WERI-Rb-1 (cell line): ENCODE measurements at regions not wholly inside any gene's neighbourhood (a gene's known extent, or its start where the extent isn't known, plus 50 kb on each side); places are given as distances from the start of the nearest gene placed in this dataset.

ENCODE experiments used
- DNase-seq: peaks from one replicate; pipeline ENCODE4 v3.0.0-alpha.2; 2020
- H3K27ac ChIP-seq: fragments of 250-450 bp; sonication (Bioruptor Pico); 2 replicates; pipeline ENCODE4 v1.5.1; 2020; ENCODE audit warnings: mild to moderate bottlenecking, moderate library complexity
- H3K27me3 ChIP-seq: fragments of 250-450 bp; sonication (Bioruptor Pico); 2 replicates; pipeline ENCODE4 v1.5.1; 2021; ENCODE audit warnings: mild to moderate bottlenecking, low read depth, moderate library complexity; ENCODE audit not compliant: insufficient read depth, severe bottlenecking
- H3K36me3 ChIP-seq: fragments of 250-450 bp; sonication (Bioruptor Pico); 2 replicates; pipeline ENCODE4 v1.5.1; 2020; ENCODE audit warnings: mild to moderate bottlenecking, moderate library complexity
- H3K4me3 ChIP-seq: 2 replicates; pipeline ENCODE4 v1.5.1; 2011; ENCODE audit warnings: low read depth, mild to moderate bottlenecking, control low read depth, low read length
- H3K9me3 ChIP-seq: fragments of 250-450 bp; sonication (Bioruptor Pico); 2 replicates; pipeline ENCODE4 v1.5.1; 2021; ENCODE audit warnings: mild to moderate bottlenecking, moderate library complexity; ENCODE audit not compliant: severe bottlenecking
- TF ChIP-seq, protein P1 (sequence below): IDR thresholded peaks from 2 replicates; pipeline ENCODE4 v1.5.1; 2011; ENCODE audit warnings: low read depth, mild to moderate bottlenecking, control low read depth, inconsistent platforms, low read length

DNA sequence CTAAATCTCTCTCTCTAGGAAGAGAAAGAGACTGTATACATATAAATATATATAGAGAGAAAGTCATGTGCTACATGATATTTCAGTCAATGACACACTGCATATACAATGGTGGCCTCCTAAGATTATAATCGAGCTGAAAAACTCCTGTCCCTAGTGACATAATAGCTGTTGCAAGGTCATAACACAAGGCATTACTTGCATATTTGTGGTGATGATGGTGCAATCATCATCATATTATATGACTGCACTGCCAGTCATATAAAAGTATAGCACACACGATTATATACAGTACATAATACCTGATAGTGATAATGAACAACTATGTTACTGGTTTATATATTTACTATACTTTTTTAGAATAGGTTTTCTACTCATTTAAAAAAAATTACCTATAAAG is 316.7 kb downstream of the FGFR2 start:
- Histone ChIP-seq H3K36me3 (no peaks in the 10 kb centered on the region), H3K27me3 (no peaks in the 10 kb centered on the region), H3K27ac (no peak overlapping the region), H3K4me3 (no peak overlapping the region), H3K9me3 (peaks cover 3% of the 10 kb centered on the region)
- DNase-seq: no peak
- TF ChIP-seq, protein P1, sequence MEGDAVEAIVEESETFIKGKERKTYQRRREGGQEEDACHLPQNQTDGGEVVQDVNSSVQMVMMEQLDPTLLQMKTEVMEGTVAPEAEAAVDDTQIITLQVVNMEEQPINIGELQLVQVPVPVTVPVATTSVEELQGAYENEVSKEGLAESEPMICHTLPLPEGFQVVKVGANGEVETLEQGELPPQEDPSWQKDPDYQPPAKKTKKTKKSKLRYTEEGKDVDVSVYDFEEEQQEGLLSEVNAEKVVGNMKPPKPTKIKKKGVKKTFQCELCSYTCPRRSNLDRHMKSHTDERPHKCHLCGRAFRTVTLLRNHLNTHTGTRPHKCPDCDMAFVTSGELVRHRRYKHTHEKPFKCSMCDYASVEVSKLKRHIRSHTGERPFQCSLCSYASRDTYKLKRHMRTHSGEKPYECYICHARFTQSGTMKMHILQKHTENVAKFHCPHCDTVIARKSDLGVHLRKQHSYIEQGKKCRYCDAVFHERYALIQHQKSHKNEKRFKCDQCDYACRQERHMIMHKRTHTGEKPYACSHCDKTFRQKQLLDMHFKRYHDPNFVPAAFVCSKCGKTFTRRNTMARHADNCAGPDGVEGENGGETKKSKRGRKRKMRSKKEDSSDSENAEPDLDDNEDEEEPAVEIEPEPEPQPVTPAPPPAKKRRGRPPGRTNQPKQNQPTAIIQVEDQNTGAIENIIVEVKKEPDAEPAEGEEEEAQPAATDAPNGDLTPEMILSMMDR: no peak

- peaks cover 3% of the 10 kb centered on the region for H3K9me3 ChIP-seq
- no peak overlapping the region for H3K27ac ChIP-seq
- TF ChIP-seq, protein P1: no peak
- no peaks in the 10 kb centered on the region for H3K36me3 ChIP-seq
- H3K27me3 ChIP-seq: no peaks in the 10 kb centered on the region
- no peak overlapping the region for H3K4me3 ChIP-seq
- DNase-seq: no peak
Observed at GRCh38 chr10:121282264-121282663, 316.0 kb downstream of the FGFR2 start.

DNA sequence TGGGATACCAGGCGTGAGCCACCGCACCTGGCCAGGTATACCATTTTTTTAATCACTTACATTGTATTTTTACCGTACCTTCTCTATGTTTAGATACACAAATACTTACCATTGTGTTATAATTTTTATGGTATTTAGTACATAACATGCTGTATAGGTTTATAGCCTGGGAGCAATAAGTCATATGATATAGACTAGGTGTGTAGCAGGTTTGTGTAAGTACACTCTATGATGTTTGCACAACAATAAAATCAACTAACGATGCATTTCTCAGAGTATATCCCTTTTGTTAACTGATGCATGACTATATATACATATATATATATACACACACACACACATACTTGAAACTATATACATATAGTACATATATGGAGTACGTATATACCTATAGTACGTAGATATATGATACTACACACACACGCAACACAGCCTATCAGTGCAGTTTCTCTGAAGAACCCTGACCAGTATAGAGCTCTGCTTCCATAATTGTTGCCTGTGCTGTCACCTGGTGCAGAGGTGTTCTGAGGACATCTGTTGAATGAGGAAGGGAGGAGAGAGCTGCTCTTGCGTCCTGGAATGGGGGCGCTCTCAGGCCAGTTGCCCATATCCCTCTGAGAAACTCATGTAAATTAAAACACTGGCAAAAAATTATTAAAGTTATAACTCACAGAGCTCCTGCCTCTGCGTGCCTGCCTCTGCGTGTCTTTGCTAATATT is 315.3 kb downstream of the FGFR2 start:
- H3K27me3 ChIP-seq: no peaks in the 10 kb centered on the region
- TF ChIP-seq, protein P1: no peak
- H3K36me3 ChIP-seq: no peaks in the 10 kb centered on the region
- H3K9me3 ChIP-seq: peaks cover 3% of the 10 kb centered on the region
- H3K27ac ChIP-seq: no peak overlapping the region
- no peak overlapping the region for H3K4me3 ChIP-seq
- no peak for DNase-seq

DNA sequence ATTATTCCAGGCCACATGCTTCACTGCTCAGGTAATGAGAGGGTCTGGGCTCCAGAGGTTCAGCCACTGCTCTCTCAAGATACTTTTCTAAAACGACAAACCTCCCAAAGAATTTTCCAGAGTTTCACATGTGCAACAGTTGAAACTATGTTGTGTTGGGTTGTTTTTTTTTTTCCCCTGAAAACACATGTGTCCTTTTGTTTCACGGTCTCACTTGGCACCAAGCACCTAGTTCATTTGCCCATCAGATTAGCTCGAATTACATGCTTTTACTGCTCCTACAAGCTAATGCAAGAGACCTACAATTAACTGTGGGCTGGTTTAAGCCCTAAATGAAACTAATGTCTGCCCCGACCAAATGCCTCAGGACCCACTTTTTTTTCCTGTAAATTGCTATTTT is 313.3 kb downstream of the FGFR2 start:
- Histone ChIP-seq H3K4me3 (no peak overlapping the region), H3K27me3 (no peaks in the 10 kb centered on the region), H3K9me3 (no peaks in the 10 kb centered on the region), H3K36me3 (no peaks in the 10 kb centered on the region), H3K27ac (no peak overlapping the region)
- TF ChIP-seq, protein P1: no peak
- DNase-seq: no peak

DNA sequence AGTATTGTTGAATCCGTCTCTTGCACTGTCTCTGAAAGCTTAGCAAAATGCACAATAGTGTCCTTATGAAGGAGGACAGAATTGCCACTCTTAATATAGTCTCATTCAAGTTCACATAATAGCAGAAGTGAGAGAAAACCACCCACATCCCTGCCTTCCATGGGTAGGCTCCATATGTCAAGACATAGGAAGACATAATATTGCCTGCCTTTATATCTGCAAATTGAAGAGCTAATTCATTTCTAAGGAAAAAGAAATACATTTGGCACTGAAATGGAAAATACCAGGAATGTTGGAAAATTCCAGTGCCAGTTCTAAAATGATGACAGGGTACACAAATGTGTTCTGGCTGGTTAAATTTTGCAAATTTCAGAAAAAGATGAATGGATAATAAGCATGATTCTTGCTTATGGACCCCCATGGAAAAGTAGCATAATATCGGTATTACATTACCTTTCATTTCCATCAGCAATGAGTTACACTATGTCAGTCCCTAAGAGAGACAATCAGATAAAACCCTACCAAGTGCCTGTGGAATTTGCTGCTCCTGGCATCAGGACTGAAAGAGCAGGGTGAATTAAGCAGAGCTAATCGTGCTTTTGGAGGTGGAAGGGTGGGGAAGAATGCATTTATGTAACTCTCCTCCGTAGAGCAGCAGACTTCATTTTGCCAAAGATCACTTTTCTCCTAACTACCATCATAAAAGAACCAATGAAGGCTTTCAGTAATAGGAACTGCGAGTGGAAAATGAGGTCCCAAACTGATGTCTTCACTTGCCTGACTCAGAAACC is 312.6 kb downstream of the FGFR2 start:
- DNase-seq: no peak
- no peak overlapping the region for H3K4me3 ChIP-seq
- H3K36me3 ChIP-seq: no peaks in the 10 kb centered on the region
- TF ChIP-seq, protein P1: no peak
- H3K27ac ChIP-seq: no peak overlapping the region
- H3K27me3 ChIP-seq: no peaks in the 10 kb centered on the region
- H3K9me3 ChIP-seq: no peaks in the 10 kb centered on the region
